Medulla oblongata (tissue), 1 donor: ENCODE measurements at regions not wholly inside any gene's neighbourhood (a gene's known extent, or its start where the extent isn't known, plus 50 kb on each side); places are given as distances from the start of the nearest gene placed in this dataset.

Source experiments
- DNase-seq: peaks from one replicate; pipeline ENCODE4 v3.0.0-alpha.2; 2015; ENCODE audit errors: extremely low spot score

- no peak for DNase-seq
Observed at GRCh38 chr7:125568799-125569198, 639.2 kb upstream of the POT1 start.

DNA sequence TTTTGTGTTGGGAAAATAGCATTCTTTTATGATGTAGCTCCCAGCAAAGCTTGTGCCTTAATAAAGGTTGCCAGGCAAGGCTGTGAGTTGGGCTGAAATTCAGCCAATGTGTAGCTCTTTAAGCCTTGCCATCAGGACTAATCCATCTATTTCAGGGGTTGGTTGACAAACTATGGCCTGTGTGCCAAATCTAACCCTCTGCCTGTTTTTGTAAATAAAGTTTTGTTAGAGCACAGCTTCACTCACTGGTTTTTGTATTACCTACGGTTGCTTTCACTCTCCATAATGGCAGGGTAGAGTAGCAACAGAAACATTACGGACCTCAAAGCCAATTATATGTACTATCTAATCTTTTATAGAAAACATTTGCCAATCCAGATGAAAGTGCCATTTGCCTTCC lies 638.1 kb upstream of the POT1 start:
- peak; percentile 42 for DNase-seq

DNA sequence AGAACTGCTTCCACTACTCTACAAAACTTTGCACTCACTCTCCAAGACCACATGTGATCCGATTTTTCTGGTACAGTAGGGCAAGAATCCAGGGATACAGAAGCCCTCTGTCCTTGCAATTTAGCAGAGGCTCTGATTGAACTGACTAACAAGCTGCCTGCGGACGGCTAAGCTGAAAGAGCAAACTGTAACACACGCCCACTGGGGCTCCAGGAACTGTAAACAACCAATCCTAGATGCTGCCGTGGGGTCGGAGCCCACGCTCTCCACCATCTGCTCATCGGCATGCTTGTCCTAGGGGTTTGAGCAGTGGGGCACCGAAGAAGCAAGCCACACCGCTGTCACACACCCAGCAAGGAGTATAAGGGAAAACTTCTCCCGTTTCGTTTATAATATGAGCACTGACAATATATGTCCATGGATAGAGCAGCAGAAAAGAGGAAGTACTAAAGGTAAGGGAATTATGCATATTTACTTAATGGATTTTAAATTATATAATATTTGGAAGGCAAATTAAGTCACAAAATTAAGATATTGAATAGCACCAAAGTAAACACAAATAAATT lies 634.4 kb upstream of the POT1 start:
- no peak for DNase-seq

DNA sequence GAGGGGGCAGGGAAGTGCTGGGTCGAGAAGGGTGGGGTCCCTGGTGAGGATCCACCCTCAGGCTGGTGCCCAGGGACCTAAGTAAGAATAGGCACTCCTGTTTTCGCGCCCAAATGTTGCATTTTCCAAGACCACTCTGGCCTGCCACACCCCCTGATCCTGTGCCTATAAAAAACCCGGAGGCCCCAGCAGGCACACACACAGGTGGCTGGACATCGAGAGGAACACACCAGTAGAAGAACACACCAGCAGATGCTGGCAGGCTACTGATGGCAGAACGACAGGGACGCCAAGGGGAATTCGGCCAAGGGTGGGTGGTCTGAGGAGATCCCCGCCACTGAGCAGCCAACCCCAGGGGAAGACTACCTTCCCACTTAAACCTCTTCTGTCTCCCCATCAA lies 633.9 kb upstream of the POT1 start:
- DNase-seq, result no peak

DNA sequence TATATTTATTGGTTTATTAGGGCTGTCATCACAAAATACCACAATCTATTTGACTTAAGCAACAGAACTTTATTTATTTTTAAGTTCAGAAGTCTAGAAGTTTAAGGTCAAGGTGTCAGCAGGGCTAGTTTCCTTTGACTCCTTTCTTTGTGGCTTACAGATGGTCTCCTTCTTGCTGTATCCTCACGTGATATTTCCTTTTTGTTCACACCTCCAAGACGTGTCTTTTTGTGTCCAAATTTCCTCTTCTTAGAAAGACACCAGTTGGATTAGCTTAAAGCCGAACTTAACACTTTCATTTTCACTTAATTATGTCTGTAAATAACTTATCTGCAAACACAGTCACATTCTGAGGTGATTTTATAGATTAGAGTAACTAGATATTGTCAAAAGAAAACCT lies 631.4 kb upstream of the POT1 start:
- no peak for DNase-seq

- DNase-seq, result no peak
Observed at GRCh38 chr7:125559921-125560320, 630.3 kb upstream of the POT1 start.

GRCh38 chr7:125555916-125556315 lies 626.3 kb upstream of the POT1 start:
- no peak for DNase-seq

DNA sequence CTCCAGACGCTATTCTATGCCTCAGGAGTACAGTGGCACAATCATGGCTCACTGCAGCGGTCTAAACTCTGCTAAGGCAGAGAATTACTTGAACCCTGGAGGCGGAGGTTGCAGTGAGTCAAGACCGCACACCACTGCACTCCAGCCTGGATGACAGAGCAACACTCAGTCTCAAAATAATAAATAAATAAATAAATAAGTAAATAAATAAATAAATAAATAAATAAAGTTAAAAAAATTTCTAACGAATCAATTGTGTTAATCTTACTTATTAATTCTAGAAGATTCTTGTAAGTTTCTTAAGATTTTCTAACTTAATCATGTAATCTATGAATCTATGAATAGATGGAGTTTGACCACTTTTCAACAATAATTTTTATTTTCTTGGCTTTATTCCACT lies 621.4 kb upstream of the POT1 start:
- no peak for DNase-seq

DNA sequence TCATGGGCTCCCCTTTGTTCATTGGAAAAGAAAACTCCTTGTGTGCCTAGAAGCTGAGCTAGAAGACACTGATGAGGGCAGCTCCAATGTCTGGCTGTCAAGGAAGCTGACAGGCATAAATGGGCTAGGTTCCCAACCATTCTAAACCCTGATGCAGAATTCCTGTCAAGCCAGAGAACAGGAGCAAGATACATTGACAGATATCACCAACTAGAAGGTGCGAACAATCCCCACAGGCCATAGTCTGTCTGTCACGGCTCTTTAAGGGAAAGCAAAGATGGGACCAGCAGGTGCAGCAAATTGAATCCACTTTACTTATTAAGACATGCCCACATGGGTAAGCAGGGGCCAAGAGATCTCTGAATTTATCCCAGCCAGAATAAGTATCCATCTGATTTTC lies 617.9 kb upstream of the POT1 start:
- no peak for DNase-seq

DNA sequence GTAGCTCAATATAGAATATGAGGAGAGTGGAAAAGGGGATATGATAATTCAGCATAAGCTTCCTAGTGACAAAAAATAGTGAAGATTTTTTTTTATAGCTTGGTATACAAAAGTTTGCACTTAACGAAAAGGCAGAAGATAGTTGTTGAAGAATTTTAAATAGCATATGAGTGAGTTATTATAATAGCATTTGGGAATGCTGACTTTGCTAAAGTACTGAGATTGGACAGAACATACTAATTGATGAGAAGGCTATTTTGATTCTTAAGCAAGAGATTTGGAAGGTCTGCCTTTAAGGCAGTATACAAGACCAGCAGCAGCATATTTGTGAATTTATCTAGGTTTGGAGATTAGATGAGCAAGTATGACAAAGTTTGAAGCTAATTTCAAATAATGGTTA lies 600.9 kb upstream of the POT1 start:
- no peak for DNase-seq

GRCh38 chr7:125529249-125529648 lies 599.6 kb upstream of the POT1 start:
- DNase-seq, result peak; percentile 2

DNA sequence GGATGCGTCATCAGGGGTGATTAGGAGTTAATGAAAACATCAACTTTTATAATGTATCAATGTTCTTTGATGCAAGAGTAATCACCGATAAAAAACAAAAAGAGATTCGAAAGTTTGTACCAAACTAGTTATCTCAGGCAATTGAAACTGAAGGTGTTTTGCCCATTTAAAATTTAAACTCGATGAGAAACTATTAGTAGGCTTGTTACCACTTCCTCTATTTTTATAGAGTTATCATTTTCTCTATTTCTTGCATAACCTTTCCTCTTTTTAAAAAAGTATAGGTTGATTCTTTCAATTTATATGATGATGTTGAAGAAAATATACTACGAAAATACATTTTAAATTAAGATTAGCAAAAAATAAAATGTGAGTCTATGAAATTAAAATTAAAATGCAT lies 597.3 kb upstream of the POT1 start:
- no peak for DNase-seq

GRCh38 chr7:125526092-125526491 lies 596.5 kb upstream of the POT1 start:
- no peak for DNase-seq

DNA sequence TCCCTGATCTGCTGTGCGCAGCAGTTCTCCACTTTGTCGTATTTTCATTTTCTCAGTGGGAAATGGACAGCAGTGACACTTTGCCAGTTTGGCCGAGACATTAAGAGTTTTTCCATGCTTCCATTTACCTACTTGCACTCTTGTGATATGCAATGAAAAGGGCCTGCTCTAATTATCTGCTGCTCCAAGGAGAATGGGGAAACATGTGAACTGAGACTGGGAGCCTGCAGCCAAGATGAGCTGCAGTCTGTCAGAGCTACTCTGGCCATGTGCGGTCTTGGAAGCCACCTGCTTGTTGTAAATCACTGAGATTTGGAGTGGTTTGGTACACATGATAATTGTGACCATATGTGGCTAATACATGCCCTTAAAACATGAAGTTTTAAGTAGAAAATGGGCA lies 586.6 kb upstream of the POT1 start:
- no peak for DNase-seq

GRCh38 chr7:125512373-125512772 lies 582.7 kb upstream of the POT1 start:
- DNase-seq, result no peak

- DNase-seq, result no peak
Observed at GRCh38 chr7:125511310-125511709, 581.7 kb upstream of the POT1 start.

DNA sequence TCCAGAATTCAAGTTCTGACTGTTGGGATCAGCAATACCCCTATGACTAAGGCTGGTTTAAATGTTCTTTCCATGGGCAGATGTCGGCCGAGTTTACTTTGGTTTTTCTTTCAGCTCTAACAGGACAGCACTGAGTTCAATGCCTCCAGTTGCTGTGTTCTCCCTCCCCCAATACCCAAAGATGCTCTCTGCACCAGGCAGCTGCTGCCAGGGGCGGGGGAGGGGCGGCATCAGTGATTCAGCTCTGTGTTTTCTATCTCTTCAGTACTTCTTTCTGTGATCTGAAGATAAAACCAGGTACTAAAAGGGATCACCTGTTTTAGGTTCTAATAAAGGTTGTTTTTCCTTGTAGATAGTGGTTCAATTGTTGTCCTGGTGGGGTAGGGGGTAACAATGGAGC lies 576.7 kb upstream of the POT1 start:
- no peak for DNase-seq

DNA sequence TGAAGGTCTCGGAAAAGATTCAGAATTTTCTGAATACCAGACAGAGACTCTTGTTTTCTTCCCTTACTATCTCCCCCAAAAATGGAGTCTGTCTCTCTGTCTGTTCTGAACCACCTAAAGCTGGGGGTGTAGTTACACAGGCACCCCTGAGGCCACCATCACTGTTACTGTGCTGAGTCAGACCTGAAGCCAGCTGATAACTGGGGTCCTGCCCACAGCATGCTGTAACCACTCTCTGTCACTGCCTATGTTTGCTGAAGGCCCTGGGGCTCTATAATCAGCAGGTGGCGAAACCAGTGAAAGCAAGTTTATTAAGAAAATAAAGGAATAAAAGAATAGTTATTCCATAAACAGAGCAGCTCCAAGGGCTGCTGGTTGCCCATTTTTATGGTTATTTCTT lies 575.2 kb upstream of the POT1 start:
- DNase-seq, result no peak

- no peak for DNase-seq
Observed at GRCh38 chr7:125495997-125496396, 566.4 kb upstream of the POT1 start.

DNA sequence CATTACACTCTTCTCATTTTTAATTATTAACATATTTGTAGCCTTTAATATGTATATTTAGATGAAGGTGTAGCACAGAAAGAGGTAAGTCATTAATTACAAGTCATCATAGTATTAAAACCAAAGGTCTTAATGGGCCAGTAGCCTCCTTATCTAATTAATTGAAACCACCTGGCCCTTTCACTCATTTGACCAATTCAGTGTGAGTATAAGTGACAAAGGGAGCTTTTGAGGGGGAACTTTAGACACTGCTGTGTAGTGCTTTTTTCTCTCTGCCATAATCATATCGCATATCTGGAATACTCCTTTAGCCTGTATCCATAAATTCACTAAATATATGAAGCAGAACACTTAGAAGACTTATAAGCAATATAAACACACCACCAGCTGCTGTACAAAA lies 562.9 kb upstream of the POT1 start:
- DNase-seq, result no peak

DNA sequence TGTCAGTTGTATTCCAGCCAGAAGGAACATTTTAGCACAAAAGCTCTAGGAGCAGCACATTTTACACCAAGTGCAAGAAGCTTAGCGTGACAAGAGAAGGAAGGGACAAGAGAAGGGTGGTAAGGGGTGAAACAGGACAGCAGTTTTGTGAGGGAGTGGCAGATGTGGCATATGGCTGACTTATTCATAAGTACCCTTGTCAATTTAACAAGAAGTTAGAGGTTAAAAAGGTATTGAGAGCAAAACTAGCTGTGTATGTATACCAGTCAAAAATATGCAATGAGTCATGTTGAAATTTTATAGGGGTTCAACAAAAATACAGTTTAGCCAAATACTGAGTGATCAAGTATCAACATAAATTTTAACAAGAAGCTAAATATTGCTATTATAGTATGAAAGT lies 561.5 kb upstream of the POT1 start:
- no peak for DNase-seq

DNA sequence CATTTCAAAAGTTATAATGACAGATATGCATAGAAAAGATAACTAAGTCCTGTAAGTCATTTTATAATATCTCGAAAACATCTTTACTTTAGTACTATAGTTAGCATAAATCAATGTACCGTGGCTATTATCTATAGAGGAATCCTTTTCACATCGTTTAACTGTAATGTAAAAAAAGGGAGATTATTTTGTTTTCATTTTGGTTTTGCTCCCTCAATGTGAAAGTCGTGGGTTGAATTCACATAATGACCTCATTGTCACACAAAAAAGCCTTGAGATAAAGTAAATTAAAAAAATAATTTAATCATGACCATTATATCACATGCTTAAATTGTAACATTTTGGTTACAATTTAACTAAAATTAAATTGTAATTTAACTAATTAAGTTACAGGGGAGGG lies 560.5 kb upstream of the POT1 start:
- no peak for DNase-seq

- no peak for DNase-seq
Observed at GRCh38 chr7:125485223-125485622, 555.6 kb upstream of the POT1 start.

GRCh38 chr7:125484755-125485154 lies 555.1 kb upstream of the POT1 start:
- DNase-seq, result no peak

- DNase-seq, result no peak
Observed at GRCh38 chr7:125481323-125481722, 551.7 kb upstream of the POT1 start.
